NCI-H2171 (cell line): ENCODE measurements at regions not wholly inside any gene's neighbourhood (a gene's known extent, or its start where the extent isn't known, plus 50 kb on each side); places are given as distances from the start of the nearest gene placed in this dataset.
A peak's percentile ranks its signal among the peaks of the same experiment; 100 is the strongest.
"Not testable (repeated sequence)": the region's sequence is repeated elsewhere in the genome, so short reads cannot be mapped to it uniquely, and the experiment has no call there.

Source experiments
- DNase-seq: peaks from one replicate; lab custom pipeline; 2025; lab: John Stamatoyannopoulos, UW

GRCh38 chr4:129682586-129682985 lies 586.6 kb downstream of the C4orf33 start:
- DNase-seq, result no peak

- DNase-seq, result no peak
Measured at GRCh38 chr4:129707949-129708348, 612.0 kb downstream of the C4orf33 start.

- no peak for DNase-seq
Measured at GRCh38 chr4:129708784-129709183, 612.8 kb downstream of the C4orf33 start.

- DNase-seq, result no peak
Measured at GRCh38 chr4:129738175-129738574, 642.2 kb downstream of the C4orf33 start.

GRCh38 chr4:129747756-129748155 lies 651.8 kb downstream of the C4orf33 start:
- DNase-seq, result no peak

- no peak for DNase-seq
Measured at GRCh38 chr4:129748991-129749390, 653.0 kb downstream of the C4orf33 start.

- DNase-seq, result no peak
Measured at GRCh38 chr4:129751646-129752045, 655.7 kb downstream of the C4orf33 start.

GRCh38 chr4:129783596-129783995 lies 687.6 kb downstream of the C4orf33 start:
- DNase-seq, result no peak

- no peak for DNase-seq
Measured at GRCh38 chr4:129788486-129788885, 692.5 kb downstream of the C4orf33 start.

- no peak for DNase-seq
Measured at GRCh38 chr4:129804461-129804981, 708.6 kb downstream of the C4orf33 start.

GRCh38 chr4:129806986-129807385 lies 711.0 kb downstream of the C4orf33 start:
- no peak for DNase-seq

- no peak for DNase-seq
Measured at GRCh38 chr4:129808242-129808641, 712.3 kb downstream of the C4orf33 start.

GRCh38 chr4:129821073-129821472 lies 725.1 kb downstream of the C4orf33 start:
- DNase-seq, result no peak

GRCh38 chr4:129821963-129822362 lies 726.0 kb downstream of the C4orf33 start:
- DNase-seq, result no peak

- DNase-seq, result peak; percentile 32
Measured at GRCh38 chr4:129822701-129823100, 726.7 kb downstream of the C4orf33 start.

GRCh38 chr4:129823105-129823504 lies 727.2 kb downstream of the C4orf33 start:
- DNase-seq, result no peak

- DNase-seq, result no peak
Measured at GRCh38 chr4:129829373-129829772, 733.4 kb downstream of the C4orf33 start.

- no peak for DNase-seq
Measured at GRCh38 chr4:129839687-129840086, 743.7 kb downstream of the C4orf33 start.

GRCh38 chr4:129842096-129842495 lies 746.1 kb downstream of the C4orf33 start:
- DNase-seq, result no peak

GRCh38 chr4:129852434-129852833 lies 756.5 kb downstream of the C4orf33 start:
- no peak for DNase-seq

GRCh38 chr4:129853685-129854467 lies 757.9 kb downstream of the C4orf33 start:
- not testable (repeated sequence) for DNase-seq

- no peak for DNase-seq
Measured at GRCh38 chr4:129862461-129862860, 766.5 kb downstream of the C4orf33 start.

- DNase-seq, result no peak
Measured at GRCh38 chr4:129863206-129863605, 767.3 kb downstream of the C4orf33 start.

GRCh38 chr4:129883996-129884395 lies 788.0 kb downstream of the C4orf33 start:
- DNase-seq, result no peak
